ENCODE measurements at regions not wholly inside any gene's neighbourhood (a gene's known extent, or its start where the extent isn't known, plus 50 kb on each side); places are given as distances from the start of the nearest gene placed in this dataset.

GRCh38 chr10:37473906-37474305, 348.5 kb downstream of the ANKRD30A start:
- H3K4me2 ChIP-seq (replicated peaks; ENCODE audit: low read depth, low read length, poor library complexity, severe bottlenecking) = no peak overlapping the region
- H3K9ac ChIP-seq (ENCODE audit: low read length) = no peak overlapping the region
- H4K20me1 ChIP-seq (ENCODE audit: control insufficient read depth, insufficient read depth, low read length, poor library complexity, severe bottlenecking) = no peaks in the 10 kb centered on the region
- Mint-ChIP-seq H3K9me3 (ENCODE audit: insufficient read depth) (peaks cover 2% of the 10 kb centered on the region), H3K27me3 (no peaks in the 10 kb centered on the region), H3K4me1 (no peaks in the 10 kb centered on the region), H3K27ac (no peak overlapping the region), H3K4me3 (no peak overlapping the region)
- intact Hi-C loops (cut with micrococcal nuclease) = loop anchor here (2.0 kb wide), 1 partner anchor 69 kb away; no protein-coding TSS in a partner anchor
- peaks cover 0 to 16% (median 3%) of the 10 kb centered on the region in 3 donors for H3K9me3 ChIP-seq (ENCODE audit: control extremely low read depth in 1 of 3, control insufficient read depth in 2 of 3, insufficient read depth in 1 of 3, low read length in 2 of 3)
- no peak overlapping the region for H3K4me3 ChIP-seq (ENCODE audit: control extremely low read depth in 1 of 5, extremely low read depth in 1 of 5, insufficient read depth in 1 of 5, low read depth in 2 of 5, low read length in 4 of 5)
- WGBS (ENCODE audit: insufficient coverage) = no CpG with 5 or more reads among the region's 4 CpGs
- no peaks in the 10 kb centered on the region for H3K4me1 ChIP-seq (ENCODE audit: control insufficient read depth in 2 of 2, insufficient read depth in 2 of 2, low read length in 2 of 2)
- no peaks in the 10 kb centered on the region for H3K27me3 ChIP-seq (replicated peaks in 1 of 4; ENCODE audit: control extremely low read depth in 1 of 4, control insufficient read depth in 3 of 4, insufficient read depth in 4 of 4, low read length in 3 of 4)
- H2AFZ ChIP-seq (ENCODE audit: insufficient read depth, low read depth, low read length, poor library complexity, severe bottlenecking) = no peak overlapping the region
- DNase-seq (no peak), ATAC-seq (ENCODE audit: low read depth) (no peak)
- H3K36me3 ChIP-seq (replicated peaks in 1 of 2; ENCODE audit: control extremely low read depth in 1 of 2, control insufficient read depth in 1 of 2, extremely low read depth in 1 of 2, insufficient read depth in 2 of 2, low read length in 1 of 2) = no peaks in the 10 kb centered on the region
- no peaks in the 10 kb centered on the region for H3K79me2 ChIP-seq (ENCODE audit: control insufficient read depth, insufficient read depth, low read length)
- ChIA-PET POLR2A (no interaction called here), CTCF (no interaction called here)
- TF ChIP-seq EZH2 (IDR thresholded peaks at IDR 0.05; ENCODE audit: borderline replicate concordance, insufficient read depth, low read depth, low read length, poor library complexity, severe bottlenecking) (no peak), CTCF (IDR thresholded peaks at IDR 0.05) (no peak)
- H3K27ac ChIP-seq (ENCODE audit: low read length in 2 of 2) = no peak overlapping the region

GRCh38 chr10:37467246-37467645, 341.8 kb downstream of the ANKRD30A start:
- ChIA-PET CTCF (no interaction called here), POLR2A (no interaction called here)
- Histone ChIP-seq H3K36me3 (replicated peaks in 1 of 2; ENCODE audit: control extremely low read depth in 1 of 2, control insufficient read depth in 1 of 2, extremely low read depth in 1 of 2, insufficient read depth in 2 of 2, low read length in 1 of 2) (no peaks in the 10 kb centered on the region), H3K27me3 (replicated peaks in 1 of 4; ENCODE audit: control extremely low read depth in 1 of 4, control insufficient read depth in 3 of 4, insufficient read depth in 4 of 4, low read length in 3 of 4) (no peaks in the 10 kb centered on the region), H3K4me3 (ENCODE audit: control extremely low read depth in 1 of 5, extremely low read depth in 1 of 5, insufficient read depth in 1 of 5, low read depth in 2 of 5, low read length in 4 of 5) (no peak overlapping the region), H3K9me3 (ENCODE audit: control extremely low read depth in 1 of 3, control insufficient read depth in 2 of 3, insufficient read depth in 1 of 3, low read length in 2 of 3) (peaks cover 0 to 25% (median 2%) of the 10 kb centered on the region in 3 donors), H3K79me2 (ENCODE audit: control insufficient read depth, insufficient read depth, low read length) (no peaks in the 10 kb centered on the region), H4K20me1 (ENCODE audit: control insufficient read depth, insufficient read depth, low read length, poor library complexity, severe bottlenecking) (no peaks in the 10 kb centered on the region), H3K4me1 (ENCODE audit: control insufficient read depth in 2 of 2, insufficient read depth in 2 of 2, low read length in 2 of 2) (no peaks in the 10 kb centered on the region), H3K27ac (ENCODE audit: low read length in 2 of 2) (no peak overlapping the region), H3K9ac (ENCODE audit: low read length) (no peak overlapping the region), H3K4me2 (replicated peaks; ENCODE audit: low read depth, low read length, poor library complexity, severe bottlenecking) (no peak overlapping the region), H2AFZ (ENCODE audit: insufficient read depth, low read depth, low read length, poor library complexity, severe bottlenecking) (no peak overlapping the region)
- intact Hi-C loops (cut with micrococcal nuclease) = no loop called here
- 78% methylated on average over 2 of the region's 5 CpGs for WGBS (ENCODE audit: insufficient coverage)
- no peak overlapping the region for H3K4me3 Mint-ChIP-seq
- no peak overlapping the region for H3K27ac Mint-ChIP-seq
- ATAC-seq (ENCODE audit: low read depth) (no peak), DNase-seq (no peak)
- H3K4me1 Mint-ChIP-seq = no peaks in the 10 kb centered on the region
- no peaks in the 10 kb centered on the region for H3K27me3 Mint-ChIP-seq
- H3K9me3 Mint-ChIP-seq (ENCODE audit: insufficient read depth) = peaks cover 5% of the 10 kb centered on the region
- no peak for TF ChIP-seq EZH2 (IDR thresholded peaks at IDR 0.05; ENCODE audit: borderline replicate concordance, insufficient read depth, low read depth, low read length, poor library complexity, severe bottlenecking)
